ENCODE measurements at regions not wholly inside any gene's neighbourhood (a gene's known extent, or its start where the extent isn't known, plus 50 kb on each side); places are given as distances from the start of the nearest gene placed in this dataset.

- no peaks in the 10 kb centered on the region for H3K4me1 ChIP-seq (ENCODE audit: control insufficient read depth in 1 of 2, insufficient read depth in 2 of 2, low read length in 2 of 2)
- no peak overlapping the region for H2AFZ ChIP-seq (ENCODE audit: low read depth, low read length, poor library complexity, severe bottlenecking)
- H3K27me3 ChIP-seq (ENCODE audit: insufficient read depth, low read length): no peaks in the 10 kb centered on the region
- no peak overlapping the region for H3K4me2 ChIP-seq (ENCODE audit: low read length)
- H3K4me3 ChIP-seq (replicated peaks in 1 of 2; ENCODE audit: low read depth in 1 of 2, low read length in 2 of 2): no peak overlapping the region
- TF ChIP-seq YY1 (IDR thresholded peaks at IDR 0.05; ENCODE audit: extremely low read depth, insufficient replicate concordance, low read depth, low read length) (no peak), CEBPB (IDR thresholded peaks at IDR 0.05; ENCODE audit: low read depth) (no peak), FOSL1 (IDR thresholded peaks at IDR 0.05; ENCODE audit: low read depth) (no peak), POLR2AphosphoS5 (IDR thresholded peaks at IDR 0.05; ENCODE audit: low read depth, low read length) (no peak), ZNF274 (IDR thresholded peaks at IDR 0.05; ENCODE audit: low read depth, low read length) (no peak), JUND (IDR thresholded peaks at IDR 0.05) (no peak), CBX3 (IDR thresholded peaks at IDR 0.05; ENCODE audit: low read depth) (no peak), SIN3A (IDR thresholded peaks at IDR 0.05; ENCODE audit: low read depth) (no peak), ATF3 (IDR thresholded peaks at IDR 0.05) (no peak), SRF (IDR thresholded peaks at IDR 0.05; ENCODE audit: low read depth) (no peak), ZFX (IDR thresholded peaks at IDR 0.05) (no peak)
- TF ChIP-seq, protein P1, sequence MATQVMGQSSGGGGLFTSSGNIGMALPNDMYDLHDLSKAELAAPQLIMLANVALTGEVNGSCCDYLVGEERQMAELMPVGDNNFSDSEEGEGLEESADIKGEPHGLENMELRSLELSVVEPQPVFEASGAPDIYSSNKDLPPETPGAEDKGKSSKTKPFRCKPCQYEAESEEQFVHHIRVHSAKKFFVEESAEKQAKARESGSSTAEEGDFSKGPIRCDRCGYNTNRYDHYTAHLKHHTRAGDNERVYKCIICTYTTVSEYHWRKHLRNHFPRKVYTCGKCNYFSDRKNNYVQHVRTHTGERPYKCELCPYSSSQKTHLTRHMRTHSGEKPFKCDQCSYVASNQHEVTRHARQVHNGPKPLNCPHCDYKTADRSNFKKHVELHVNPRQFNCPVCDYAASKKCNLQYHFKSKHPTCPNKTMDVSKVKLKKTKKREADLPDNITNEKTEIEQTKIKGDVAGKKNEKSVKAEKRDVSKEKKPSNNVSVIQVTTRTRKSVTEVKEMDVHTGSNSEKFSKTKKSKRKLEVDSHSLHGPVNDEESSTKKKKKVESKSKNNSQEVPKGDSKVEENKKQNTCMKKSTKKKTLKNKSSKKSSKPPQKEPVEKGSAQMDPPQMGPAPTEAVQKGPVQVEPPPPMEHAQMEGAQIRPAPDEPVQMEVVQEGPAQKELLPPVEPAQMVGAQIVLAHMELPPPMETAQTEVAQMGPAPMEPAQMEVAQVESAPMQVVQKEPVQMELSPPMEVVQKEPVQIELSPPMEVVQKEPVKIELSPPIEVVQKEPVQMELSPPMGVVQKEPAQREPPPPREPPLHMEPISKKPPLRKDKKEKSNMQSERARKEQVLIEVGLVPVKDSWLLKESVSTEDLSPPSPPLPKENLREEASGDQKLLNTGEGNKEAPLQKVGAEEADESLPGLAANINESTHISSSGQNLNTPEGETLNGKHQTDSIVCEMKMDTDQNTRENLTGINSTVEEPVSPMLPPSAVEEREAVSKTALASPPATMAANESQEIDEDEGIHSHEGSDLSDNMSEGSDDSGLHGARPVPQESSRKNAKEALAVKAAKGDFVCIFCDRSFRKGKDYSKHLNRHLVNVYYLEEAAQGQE (IDR thresholded peaks at IDR 0.05; ENCODE audit: low read depth): no peak
- TF ChIP-seq, protein P2, sequence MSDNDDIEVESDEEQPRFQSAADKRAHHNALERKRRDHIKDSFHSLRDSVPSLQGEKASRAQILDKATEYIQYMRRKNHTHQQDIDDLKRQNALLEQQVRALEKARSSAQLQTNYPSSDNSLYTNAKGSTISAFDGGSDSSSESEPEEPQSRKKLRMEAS (IDR thresholded peaks at IDR 0.05): no peak
- DNase-seq (ENCODE audit: low read depth, low spot score) (no peak), ATAC-seq (no peak)
- intact Hi-C loops (cut with micrococcal nuclease): no loop called here
- peaks cover 0 to 19% of the 10 kb centered on the region in 2 experiments; a peak in 3 of 4 replicates for H3K9me3 ChIP-seq (ENCODE audit: control insufficient read depth in 1 of 2, insufficient read depth in 1 of 2, low read depth in 1 of 2, low read length in 2 of 2)
- no peaks in the 10 kb centered on the region for H3K79me2 ChIP-seq (ENCODE audit: insufficient read depth, low read length)
- ChIA-PET RAD21 (ENCODE audit: low non-redundant PET in 1 of 2, low total read pairs in 2 of 2, uncharacterized antibody in 2 of 2, unreplicated experiment in 2 of 2) (no interaction called here), POLR2A (no interaction called here), CTCF (no interaction called here)
- BruUV-seq (replicated peaks): no TSS peak
- no peaks in the 10 kb centered on the region for H3K9me2 ChIP-seq (ENCODE audit: insufficient read depth)
- no peaks in the 10 kb centered on the region for H3K36me3 ChIP-seq (ENCODE audit: control insufficient read depth in 1 of 2, insufficient read depth in 2 of 2, low read length in 2 of 2)
- H4K20me1 ChIP-seq (ENCODE audit: insufficient read depth): no peaks in the 10 kb centered on the region
- no peak overlapping the region for H3K27ac ChIP-seq (ENCODE audit: low read depth, low read length)
- no peak overlapping the region for H3K9ac ChIP-seq (ENCODE audit: low read length)
These were observed 512.1 kb downstream of the SQOR start for GRCh38 chr15:46146915-46147314.

All from HCT116 (cell line).